DMS53 (cell line): ENCODE measurements at regions not wholly inside any gene's neighbourhood (a gene's known extent, or its start where the extent isn't known, plus 50 kb on each side); places are given as distances from the start of the nearest gene placed in this dataset.

ENCODE experiments used
- DNase-seq: peaks from one replicate; lab custom pipeline; 2025; lab: John Stamatoyannopoulos, UW

GRCh38 chr18:42632801-42633200 lies 482.7 kb downstream of the RIT2 start:
- DNase-seq: no peak

- DNase-seq: peak; percentile 66
These were observed 480.0 kb downstream of the RIT2 start for GRCh38 chr18:42635378-42636048.

- no peak for DNase-seq
These were observed 479.2 kb downstream of the RIT2 start for GRCh38 chr18:42636309-42636708.

GRCh38 chr18:42640160-42640559 lies 475.3 kb downstream of the RIT2 start:
- peak; percentile 69 for DNase-seq

- no peak for DNase-seq
These were observed 473.5 kb downstream of the RIT2 start for GRCh38 chr18:42641996-42642395.

- peak; percentile 37 for DNase-seq
These were observed 470.8 kb downstream of the RIT2 start for GRCh38 chr18:42644729-42645131.

GRCh38 chr18:42649331-42650035 lies 466.0 kb downstream of the RIT2 start:
- peak; percentile 35 for DNase-seq

GRCh38 chr18:42654556-42654955 lies 460.9 kb downstream of the RIT2 start:
- peak; percentile 21 for DNase-seq

GRCh38 chr18:42657551-42657950 lies 457.9 kb downstream of the RIT2 start:
- DNase-seq: no peak

- DNase-seq: no peak
These were observed 457.3 kb downstream of the RIT2 start for GRCh38 chr18:42658171-42658570.

GRCh38 chr18:42659187-42659586 lies 456.3 kb downstream of the RIT2 start:
- no peak for DNase-seq

- DNase-seq: no peak
These were observed 444.6 kb downstream of the RIT2 start for GRCh38 chr18:42670860-42671259.

- peak; percentile 98 for DNase-seq
These were observed 439.7 kb downstream of the RIT2 start for GRCh38 chr18:42675810-42676209.

- DNase-seq: no peak
These were observed 432.4 kb downstream of the RIT2 start for GRCh38 chr18:42683094-42683493.

GRCh38 chr18:42689310-42689709 lies 426.2 kb downstream of the RIT2 start:
- DNase-seq: no peak
